CD4-positive, CD25-positive, alpha-beta regulatory T cell (primary cell): ENCODE measurements at regions not wholly inside any gene's neighbourhood (a gene's known extent, or its start where the extent isn't known, plus 50 kb on each side); places are given as distances from the start of the nearest gene placed in this dataset.

Experiments used
- ATAC-seq, 2 donors: fragments of 150-1000 bp; cut with Tn5 transposase; one replicate each; pipeline ENCODE4 v1.10.0; 2021; ENCODE audit warnings: low read depth in 2 of 2, moderate number of reproducible peaks in 2 of 2, moderate library complexity in 1 of 2
- DNase-seq, 3 donors: peaks; one replicate each; pipeline versions ENCODE4 v3.0.0 to v3.0.0-alpha.2; 2012 to 2022; ENCODE audit warnings: mixed read lengths in 1 of 3
- H3K27ac ChIP-seq: one replicate; pipeline ENCODE4 v1.7.0; 2013; ENCODE audit warnings: mild to moderate bottlenecking, low read length; ENCODE audit not compliant: insufficient read depth, poor library complexity, severe bottlenecking
- H3K27me3 ChIP-seq: one replicate; pipeline ENCODE4 v1.7.0; 2013; ENCODE audit warnings: low read length; ENCODE audit not compliant: control insufficient read depth, insufficient read depth
- H3K36me3 ChIP-seq: one replicate; pipeline ENCODE4 v1.7.0; 2013; ENCODE audit warnings: mild to moderate bottlenecking, low read length, moderate library complexity; ENCODE audit not compliant: control insufficient read depth, insufficient read depth
- H3K4me1 ChIP-seq: 2 replicates; pipeline ENCODE4 v1.7.0; 2013; ENCODE audit warnings: mild to moderate bottlenecking, low read length; ENCODE audit not compliant: insufficient read depth, control insufficient read depth, poor library complexity, severe bottlenecking
- H3K4me3 ChIP-seq: one replicate; pipeline ENCODE4 v1.7.0; 2013; ENCODE audit warnings: low read depth, mild to moderate bottlenecking, low read length, moderate library complexity
- H3K9me3 ChIP-seq, 2 experiments: 1 replicate in 1 of 2; 2 replicates in 1 of 2; pipeline ENCODE4 v1.7.0; 2013; ENCODE audit warnings: low read length in 2 of 2, mild to moderate bottlenecking in 1 of 2, moderate library complexity in 1 of 2; ENCODE audit not compliant: control insufficient read depth in 2 of 2
- H3K27ac Mint-ChIP-seq, 3 donors: one replicate each; pipeline ENCODE4 v1.8.0; 2020 to 2022; ENCODE audit warnings: mild to moderate bottlenecking in 3 of 3, mixed read lengths in 3 of 3, moderate library complexity in 2 of 3
- H3K27me3 Mint-ChIP-seq: one replicate; pipeline ENCODE4 v1.8.0; 2022; ENCODE audit warnings: mild to moderate bottlenecking, mixed read lengths
- H3K36me3 Mint-ChIP-seq: one replicate; pipeline ENCODE4 v1.8.0; 2020; ENCODE audit warnings: mixed read lengths
- H3K4me1 Mint-ChIP-seq, 4 donors: one replicate each; pipeline ENCODE4 v1.8.0; 2020 to 2022; ENCODE audit warnings: mixed read lengths in 4 of 4, mild to moderate bottlenecking in 1 of 4
- H3K4me3 Mint-ChIP-seq, 4 donors: one replicate each; pipeline ENCODE4 v1.8.0; 2020 to 2022; ENCODE audit warnings: mild to moderate bottlenecking in 4 of 4, mixed read lengths in 4 of 4, moderate library complexity in 3 of 4
- H3K9me3 Mint-ChIP-seq, 7 donors: one replicate each; pipeline ENCODE4 v1.8.0; 2020 to 2022; ENCODE audit warnings: mixed read lengths in 7 of 7, mild to moderate bottlenecking in 3 of 7, moderate library complexity in 2 of 7

- no peak overlapping the region for H3K27ac ChIP-seq
- H3K27me3 ChIP-seq = no peaks in the 10 kb centered on the region
- no peaks in the 10 kb centered on the region for H3K4me1 Mint-ChIP-seq
- ATAC-seq = no peak
- peaks cover 0 to 13% (median 5%) of the 10 kb centered on the region in 7 donors for H3K9me3 Mint-ChIP-seq
- H3K27me3 Mint-ChIP-seq = no peaks in the 10 kb centered on the region
- H3K27ac Mint-ChIP-seq = no peak overlapping the region
- DNase-seq = no peak
- H3K4me1 ChIP-seq = no peaks in the 10 kb centered on the region
- H3K4me3 ChIP-seq = no peak overlapping the region
- H3K9me3 ChIP-seq = peaks cover 0 to 3% of the 10 kb centered on the region in 2 experiments
- H3K4me3 Mint-ChIP-seq = no peak overlapping the region
- H3K36me3 Mint-ChIP-seq = no peaks in the 10 kb centered on the region
- H3K36me3 ChIP-seq = no peaks in the 10 kb centered on the region
Measured at GRCh38 chr6:165031502-165031901, 277.9 kb downstream of the C6orf118 start.

GRCh38 chr6:165025040-165025439 lies 284.4 kb downstream of the C6orf118 start:
- Mint-ChIP-seq H3K4me3 (no peak overlapping the region), H3K27ac (no peak overlapping the region), H3K9me3 (peaks cover 0 to 13% (median 4%) of the 10 kb centered on the region in 7 donors), H3K36me3 (no peaks in the 10 kb centered on the region), H3K27me3 (no peaks in the 10 kb centered on the region), H3K4me1 (no peaks in the 10 kb centered on the region)
- Histone ChIP-seq H3K36me3 (no peaks in the 10 kb centered on the region), H3K4me1 (no peaks in the 10 kb centered on the region), H3K27me3 (no peaks in the 10 kb centered on the region), H3K9me3 (peaks cover 0 to 6% of the 10 kb centered on the region in 2 experiments), H3K27ac (no peak overlapping the region), H3K4me3 (no peak overlapping the region)
- ATAC-seq (no peak), DNase-seq (no peak)

- Mint-ChIP-seq H3K27ac (no peak overlapping the region), H3K4me1 (peaks cover 0 to 5% (median 0%) of the 10 kb centered on the region in 4 donors), H3K36me3 (no peaks in the 10 kb centered on the region), H3K9me3 (peaks cover 1 to 15% (median 7%) of the 10 kb centered on the region in 7 donors), H3K4me3 (no peak overlapping the region), H3K27me3 (no peaks in the 10 kb centered on the region)
- no peaks in the 10 kb centered on the region for H3K27me3 ChIP-seq
- no peak overlapping the region for H3K4me3 ChIP-seq
- H3K36me3 ChIP-seq = no peaks in the 10 kb centered on the region
- no peak for ATAC-seq
- H3K4me1 ChIP-seq = no peaks in the 10 kb centered on the region
- peaks cover 0 to 6% of the 10 kb centered on the region in 2 experiments for H3K9me3 ChIP-seq
- no peak for DNase-seq
- H3K27ac ChIP-seq = no peak overlapping the region
Measured at GRCh38 chr6:165019681-165020080, 289.7 kb downstream of the C6orf118 start.

- no peaks in the 10 kb centered on the region for H3K27me3 ChIP-seq
- no peak overlapping the region for H3K27ac ChIP-seq
- no peak for DNase-seq
- no peaks in the 10 kb centered on the region for H3K4me1 ChIP-seq
- Mint-ChIP-seq H3K4me3 (no peak overlapping the region), H3K36me3 (no peaks in the 10 kb centered on the region), H3K27me3 (no peaks in the 10 kb centered on the region), H3K4me1 (peaks cover 0 to 5% (median 0%) of the 10 kb centered on the region in 4 donors), H3K27ac (no peak overlapping the region), H3K9me3 (peaks cover 2 to 12% (median 3%) of the 10 kb centered on the region in 7 donors)
- H3K4me3 ChIP-seq = no peak overlapping the region
- ATAC-seq = no peak
- H3K36me3 ChIP-seq = no peaks in the 10 kb centered on the region
- H3K9me3 ChIP-seq = peaks cover 0 to 2% of the 10 kb centered on the region in 2 experiments
Measured at GRCh38 chr6:165015676-165016075, 293.7 kb downstream of the C6orf118 start.

GRCh38 chr6:165013701-165014100 lies 295.7 kb downstream of the C6orf118 start:
- ATAC-seq = no peak
- DNase-seq = no peak
- peaks cover 0 to 5% (median 0%) of the 10 kb centered on the region in 4 donors for H3K4me1 Mint-ChIP-seq
- Histone ChIP-seq H3K36me3 (no peaks in the 10 kb centered on the region), H3K4me3 (no peak overlapping the region), H3K9me3 (no peaks in the 10 kb centered on the region), H3K27ac (no peak overlapping the region), H3K27me3 (no peaks in the 10 kb centered on the region), H3K4me1 (no peaks in the 10 kb centered on the region)
- no peaks in the 10 kb centered on the region for H3K36me3 Mint-ChIP-seq
- no peak overlapping the region for H3K4me3 Mint-ChIP-seq
- H3K27ac Mint-ChIP-seq = no peak overlapping the region
- peaks cover 2 to 20% (median 6%) of the 10 kb centered on the region in 7 donors for H3K9me3 Mint-ChIP-seq
- no peaks in the 10 kb centered on the region for H3K27me3 Mint-ChIP-seq

- Histone ChIP-seq H3K27ac (no peak overlapping the region), H3K4me1 (no peaks in the 10 kb centered on the region), H3K27me3 (no peaks in the 10 kb centered on the region), H3K4me3 (no peak overlapping the region), H3K36me3 (no peaks in the 10 kb centered on the region), H3K9me3 (no peaks in the 10 kb centered on the region)
- Mint-ChIP-seq H3K27ac (no peak overlapping the region), H3K27me3 (no peaks in the 10 kb centered on the region), H3K4me1 (peaks cover 0 to 5% (median 0%) of the 10 kb centered on the region in 4 donors), H3K36me3 (no peaks in the 10 kb centered on the region), H3K9me3 (peaks cover 0 to 19% (median 6%) of the 10 kb centered on the region in 7 donors), H3K4me3 (no peak overlapping the region)
- no peak for ATAC-seq
- DNase-seq = no peak
Measured at GRCh38 chr6:165012183-165012582, 297.2 kb downstream of the C6orf118 start.

GRCh38 chr6:165010556-165011535 lies 298.6 kb downstream of the C6orf118 start:
- Mint-ChIP-seq H3K36me3 (no peaks in the 10 kb centered on the region), H3K27ac (no peak overlapping the region), H3K4me3 (no peak overlapping the region), H3K4me1 (no peaks in the 10 kb centered on the region), H3K9me3 (peaks cover 3 to 24% (median 6%) of the 10 kb centered on the region in 7 donors), H3K27me3 (no peaks in the 10 kb centered on the region)
- no peaks in the 10 kb centered on the region for H3K9me3 ChIP-seq
- H3K27me3 ChIP-seq = no peaks in the 10 kb centered on the region
- no peak overlapping the region for H3K4me3 ChIP-seq
- DNase-seq (no peak), ATAC-seq (no peak)
- no peaks in the 10 kb centered on the region for H3K4me1 ChIP-seq
- no peaks in the 10 kb centered on the region for H3K36me3 ChIP-seq
- H3K27ac ChIP-seq = no peak overlapping the region
